Lower leg skin (tissue), 3 donors: ENCODE measurements at regions not wholly inside any gene's neighbourhood (a gene's known extent, or its start where the extent isn't known, plus 50 kb on each side); places are given as distances from the start of the nearest gene placed in this dataset.

Experiments
- POLR2A ChIP-seq, 2 donors: fragments of 450-650 bp; IDR thresholded peaks; one replicate each; pipeline ENCODE4 v1.6.1; 2016 to 2017; ENCODE audit warnings: antibody characterized with exemption in 2 of 2, mild to moderate bottlenecking in 1 of 2, moderate library complexity in 1 of 2
- TF ChIP-seq, protein P1 (sequence below), 3 donors: fragments of 450-650 bp; IDR thresholded peaks; one replicate each; pipeline ENCODE4 v1.5.1; 2016; ENCODE audit warnings: antibody characterized with exemption in 3 of 3, mild to moderate bottlenecking in 3 of 3, moderate library complexity in 2 of 3

DNA sequence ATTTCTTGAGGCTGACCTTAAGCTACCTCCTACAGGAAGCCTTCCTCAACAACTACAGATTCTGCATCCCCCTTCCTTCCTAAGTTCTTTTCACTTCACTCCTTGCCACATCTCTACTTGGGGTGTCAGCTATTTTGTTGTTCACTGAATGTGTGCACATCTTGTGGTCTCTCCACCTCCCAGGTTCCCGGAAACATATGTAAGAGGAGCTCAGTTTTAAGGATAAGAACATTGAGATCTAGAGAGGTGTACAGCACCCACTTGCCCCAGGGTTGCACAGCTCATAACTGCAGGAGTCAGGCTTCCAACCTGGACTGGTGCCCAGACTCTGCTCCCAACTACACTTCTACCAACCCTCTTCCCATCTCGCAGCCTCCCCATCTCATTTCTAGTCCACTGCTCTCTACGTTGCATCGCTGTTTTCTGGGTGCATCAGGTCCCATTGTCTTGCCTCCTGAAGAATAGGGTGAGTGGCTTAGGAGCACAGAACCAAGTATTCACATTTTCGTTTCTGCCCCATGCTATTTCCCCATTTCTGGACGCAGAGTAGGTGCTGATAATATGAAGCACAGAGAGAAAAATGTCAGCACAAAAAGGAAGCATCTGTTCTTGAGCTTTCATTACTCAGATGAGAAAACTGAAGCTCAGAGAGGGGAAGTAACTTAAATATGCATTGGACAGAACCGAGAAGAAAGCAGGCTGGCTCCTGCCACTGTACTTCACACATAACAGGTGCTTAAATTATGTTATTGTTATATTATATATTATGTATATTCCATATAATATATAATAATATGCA, 292.0 kb upstream of the CCL2 start:
- TF ChIP-seq, protein P1, sequence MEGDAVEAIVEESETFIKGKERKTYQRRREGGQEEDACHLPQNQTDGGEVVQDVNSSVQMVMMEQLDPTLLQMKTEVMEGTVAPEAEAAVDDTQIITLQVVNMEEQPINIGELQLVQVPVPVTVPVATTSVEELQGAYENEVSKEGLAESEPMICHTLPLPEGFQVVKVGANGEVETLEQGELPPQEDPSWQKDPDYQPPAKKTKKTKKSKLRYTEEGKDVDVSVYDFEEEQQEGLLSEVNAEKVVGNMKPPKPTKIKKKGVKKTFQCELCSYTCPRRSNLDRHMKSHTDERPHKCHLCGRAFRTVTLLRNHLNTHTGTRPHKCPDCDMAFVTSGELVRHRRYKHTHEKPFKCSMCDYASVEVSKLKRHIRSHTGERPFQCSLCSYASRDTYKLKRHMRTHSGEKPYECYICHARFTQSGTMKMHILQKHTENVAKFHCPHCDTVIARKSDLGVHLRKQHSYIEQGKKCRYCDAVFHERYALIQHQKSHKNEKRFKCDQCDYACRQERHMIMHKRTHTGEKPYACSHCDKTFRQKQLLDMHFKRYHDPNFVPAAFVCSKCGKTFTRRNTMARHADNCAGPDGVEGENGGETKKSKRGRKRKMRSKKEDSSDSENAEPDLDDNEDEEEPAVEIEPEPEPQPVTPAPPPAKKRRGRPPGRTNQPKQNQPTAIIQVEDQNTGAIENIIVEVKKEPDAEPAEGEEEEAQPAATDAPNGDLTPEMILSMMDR (IDR thresholded peaks at IDR 0.05), result no peak
- no peak for TF ChIP-seq POLR2A (IDR thresholded peaks at IDR 0.05)
